Stimulated activated CD8-positive, alpha-beta memory T cell treated with anti-CD3 and anti-CD28 coated beads, Interleukin-2, amount 100 ng/mL, for 48 hours (primary cell): ENCODE measurements at regions not wholly inside any gene's neighbourhood (a gene's known extent, or its start where the extent isn't known, plus 50 kb on each side); places are given as distances from the start of the nearest gene placed in this dataset.

Experiments used
- DNase-seq, 2 donors: peaks; one replicate each; pipeline ENCODE4 v3.0.0-alpha.2; 2020; ENCODE audit warnings: low read depth in 2 of 2

GRCh38 chr13:59112221-59112718 is 1051.5 kb downstream of the DIAPH3 start:
- DNase-seq = no peak

GRCh38 chr13:59119475-59119874 is 1044.3 kb downstream of the DIAPH3 start:
- no peak for DNase-seq

- no peak for DNase-seq
Observed at GRCh38 chr13:59120297-59120843, 1043.4 kb downstream of the DIAPH3 start.

GRCh38 chr13:59121507-59121906 is 1042.2 kb downstream of the DIAPH3 start:
- DNase-seq = no peak

GRCh38 chr13:59126474-59126873 is 1037.3 kb downstream of the DIAPH3 start:
- no peak for DNase-seq

- DNase-seq = no peak
Observed at GRCh38 chr13:59133903-59134302, 1029.8 kb downstream of the DIAPH3 start.

GRCh38 chr13:59144700-59145099 is 1019.0 kb downstream of the DIAPH3 start:
- DNase-seq = no peak

- no peak for DNase-seq
Observed at GRCh38 chr13:59145381-59145780, 1018.3 kb downstream of the DIAPH3 start.

- no peak for DNase-seq
Observed at GRCh38 chr13:59157181-59157580, 1006.5 kb downstream of the DIAPH3 start.

GRCh38 chr13:59166174-59166573 is 997.6 kb downstream of the DIAPH3 start:
- DNase-seq = no peak

GRCh38 chr13:59172076-59172475 is 991.7 kb downstream of the DIAPH3 start:
- DNase-seq = no peak

- DNase-seq = no peak
Observed at GRCh38 chr13:59176775-59177174, 987.0 kb downstream of the DIAPH3 start.

GRCh38 chr13:59178344-59178743 is 985.4 kb downstream of the DIAPH3 start:
- no peak for DNase-seq

- DNase-seq = no peak
Observed at GRCh38 chr13:59182241-59182640, 981.5 kb downstream of the DIAPH3 start.

- DNase-seq = no peak
Observed at GRCh38 chr13:59197397-59197796, 966.3 kb downstream of the DIAPH3 start.

- DNase-seq = no peak
Observed at GRCh38 chr13:59201841-59202240, 961.9 kb downstream of the DIAPH3 start.

- no peak for DNase-seq
Observed at GRCh38 chr13:59203855-59204254, 959.9 kb downstream of the DIAPH3 start.

- DNase-seq = no peak
Observed at GRCh38 chr13:59205501-59205900, 958.2 kb downstream of the DIAPH3 start.

- no peak for DNase-seq
Observed at GRCh38 chr13:59208405-59209195, 955.1 kb downstream of the DIAPH3 start.

- no peak for DNase-seq
Observed at GRCh38 chr13:59210543-59210942, 953.2 kb downstream of the DIAPH3 start.

GRCh38 chr13:59211606-59212005 is 952.1 kb downstream of the DIAPH3 start:
- no peak for DNase-seq

- no peak for DNase-seq
Observed at GRCh38 chr13:59229401-59229800, 934.3 kb downstream of the DIAPH3 start.

- DNase-seq = no peak
Observed at GRCh38 chr13:59229861-59230260, 933.9 kb downstream of the DIAPH3 start.
